Sigmoid colon (tissue), 4 donors: ENCODE measurements at regions not wholly inside any gene's neighbourhood (a gene's known extent, or its start where the extent isn't known, plus 50 kb on each side); places are given as distances from the start of the nearest gene placed in this dataset.

Source experiments
- CTCF ChIP-seq, 4 experiments: fragments of 450-650 bp in 3 of 4; fragments of 200-600 bp in 1 of 4; IDR thresholded peaks; one replicate each; pipeline ENCODE4 v1.5.1; 2016 to 2019; ENCODE audit warnings: antibody characterized with exemption in 4 of 4, mild to moderate bottlenecking in 3 of 4, moderate library complexity in 2 of 4
- EP300 ChIP-seq, 4 donors: sonication (generic); formaldehyde crosslinking; IDR thresholded peaks; one replicate each; pipeline ENCODE4 v1.6.1; 2017; ENCODE audit warnings: antibody characterized with exemption in 4 of 4
- POLR2A ChIP-seq, 2 donors: fragments of 450-650 bp; IDR thresholded peaks; one replicate each; pipeline ENCODE4 v1.6.1; 2016; ENCODE audit warnings: antibody characterized with exemption in 2 of 2, mild to moderate bottlenecking in 2 of 2, moderate library complexity in 2 of 2

GRCh38 chr2:186423481-186423880, 62.6 kb upstream of the ZC3H15 start:
- TF ChIP-seq CTCF (IDR thresholded peaks at IDR 0.05) (no peak), POLR2A (IDR thresholded peaks at IDR 0.05) (no peak), EP300 (IDR thresholded peaks at IDR 0.05) (no peak)
